A673 (cell line): ENCODE measurements at regions not wholly inside any gene's neighbourhood (a gene's known extent, or its start where the extent isn't known, plus 50 kb on each side); places are given as distances from the start of the nearest gene placed in this dataset.
"Not testable (repeated sequence)": the region's sequence is repeated elsewhere in the genome, so short reads cannot be mapped to it uniquely, and the experiment has no call there.

ENCODE experiments used
- BruUV-seq: library from RNA; stranded (reverse); fragments of 400-500 nt; replicated peaks from 2 replicates; lab custom pipeline; 2021; lab: Mats Ljungman, UMichigan
- CTCF ChIA-PET: fragments of 300-600 bp; sonication (Branson Sonifier 250); formaldehyde crosslinking; loops from one replicate; lab custom pipeline; 2022; ENCODE audit warnings: antibody characterized with exemption; lab: Charles Lee
- POLR2A ChIA-PET: fragments of 300-600 bp; sonication (Branson Sonifier 250); formaldehyde crosslinking; loops from one replicate; lab custom pipeline; 2022; ENCODE audit warnings: antibody characterized with exemption; ENCODE audit not compliant: low non-redundant PET; lab: Charles Lee
- DNase-seq: peaks from one replicate; pipeline ENCODE4 v3.0.0-alpha.2; 2015; ENCODE audit warnings: low spot score
- H3K27ac ChIP-seq: fragments of 200-600 bp; sonication (generic); 2 replicates; pipeline ENCODE4 v1.5.1; 2016; ENCODE audit warnings: mixed run types, low read depth, mild to moderate bottlenecking, mixed read lengths, antibody characterized with exemption, low read length; ENCODE audit not compliant: poor library complexity, severe bottlenecking
- H3K27me3 ChIP-seq: fragments of 200-600 bp; sonication (generic); replicated peaks from 2 replicates; pipeline ENCODE4 v1.6.1; 2017; ENCODE audit warnings: mixed run types, low read depth, mild to moderate bottlenecking, mixed read lengths, antibody characterized with exemption, low read length; ENCODE audit not compliant: insufficient read depth, poor library complexity
- H3K36me3 ChIP-seq: fragments of 200-600 bp; sonication (generic); 2 replicates; pipeline ENCODE4 v1.6.1; 2016; ENCODE audit warnings: mixed run types, mild to moderate bottlenecking, mixed read lengths, antibody characterized with exemption, low read length; ENCODE audit not compliant: insufficient read depth, poor library complexity, severe bottlenecking
- H3K4me1 ChIP-seq: fragments of 200-600 bp; sonication (generic); 2 replicates; pipeline ENCODE4 v1.6.1; 2017; ENCODE audit warnings: mixed run types, mild to moderate bottlenecking, mixed read lengths, antibody characterized with exemption, low read length; ENCODE audit not compliant: insufficient read depth, poor library complexity, severe bottlenecking
- H3K4me3 ChIP-seq: fragments of 200-600 bp; sonication (generic); 2 replicates; pipeline ENCODE4 v1.5.1; 2016; ENCODE audit warnings: low read depth, mixed run types, mild to moderate bottlenecking, mixed read lengths, low read length; ENCODE audit not compliant: poor library complexity, severe bottlenecking
- H3K9me3 ChIP-seq: fragments of 200-600 bp; sonication (generic); 2 replicates; pipeline ENCODE4 v1.6.1; 2016; ENCODE audit warnings: mixed run types, low read depth, mild to moderate bottlenecking, mixed read lengths, antibody characterized with exemption, low read length; ENCODE audit not compliant: poor library complexity, severe bottlenecking
- CTCF ChIP-seq: fragments of 300-800, 200-600 bp; sonication (generic); conservative IDR thresholded peaks from 2 replicates; pipeline ENCODE4 v1.5.1; 2017; ENCODE audit warnings: low read depth, mild to moderate bottlenecking, antibody characterized with exemption, low read length, moderate library complexity, mixed read lengths
- EZH2 ChIP-seq: fragments of 200-600 bp; sonication (generic); IDR thresholded peaks from 2 replicates; pipeline ENCODE4 v1.6.1; 2017; ENCODE audit warnings: borderline replicate concordance, low read depth, mild to moderate bottlenecking, mixed read lengths, antibody characterized with exemption, low read length; ENCODE audit not compliant: poor library complexity, severe bottlenecking
- intact Hi-C: fragments of 100-400 bp; cut with micrococcal nuclease; formaldehyde crosslinking; loops from one replicate; pipeline ENCODE4 v1.10.0; 2022; ENCODE audit not compliant: unreplicated experiment

GRCh38 chr6:11445146-11445545 lies 92.4 kb upstream of the TMEM170B start:
- H3K4me1 ChIP-seq = no peaks in the 10 kb centered on the region
- no peaks in the 10 kb centered on the region for H3K9me3 ChIP-seq
- CTCF ChIA-PET = no interaction called here
- intact Hi-C loops = no loop called here
- H3K36me3 ChIP-seq = no peaks in the 10 kb centered on the region
- no peak overlapping the region for H3K27ac ChIP-seq
- no peak overlapping the region for H3K4me3 ChIP-seq
- no peaks in the 10 kb centered on the region for H3K27me3 ChIP-seq
- no TSS peak for BruUV-seq
- DNase-seq = no peak
- POLR2A ChIA-PET = no interaction called here
- TF ChIP-seq EZH2 = no peak
- no peak for TF ChIP-seq CTCF

GRCh38 chr6:11443125-11443524 lies 94.4 kb upstream of the TMEM170B start:
- H3K27ac ChIP-seq, H3K4me1 ChIP-seq, BruUV-seq, DNase-seq, H3K9me3 ChIP-seq, intact Hi-C loops, H3K27me3 ChIP-seq, CTCF ChIA-PET, POLR2A ChIA-PET, H3K36me3 ChIP-seq, H3K4me3 ChIP-seq: not testable (repeated sequence)

- POLR2A ChIA-PET = no interaction called here
- H3K9me3 ChIP-seq = no peaks in the 10 kb centered on the region
- H3K36me3 ChIP-seq = no peaks in the 10 kb centered on the region
- no peak overlapping the region for H3K27ac ChIP-seq
- DNase-seq = no peak
- no TSS peak for BruUV-seq
- TF ChIP-seq CTCF (no peak), EZH2 (no peak)
- H3K4me3 ChIP-seq = no peak overlapping the region
- intact Hi-C loops = no loop called here
- CTCF ChIA-PET = no interaction called here
- no peaks in the 10 kb centered on the region for H3K4me1 ChIP-seq
- no peaks in the 10 kb centered on the region for H3K27me3 ChIP-seq
Measured at GRCh38 chr6:11442495-11442894, 95.1 kb upstream of the TMEM170B start.

GRCh38 chr6:11439876-11440275 lies 97.7 kb upstream of the TMEM170B start:
- no peak for TF ChIP-seq EZH2
- TF ChIP-seq CTCF = no peak
- BruUV-seq = no TSS peak
- no peak for DNase-seq
- intact Hi-C loops = no loop called here
- Histone ChIP-seq H3K9me3 (no peaks in the 10 kb centered on the region), H3K4me1 (no peaks in the 10 kb centered on the region), H3K36me3 (no peaks in the 10 kb centered on the region), H3K27ac (no peak overlapping the region), H3K27me3 (no peaks in the 10 kb centered on the region), H3K4me3 (no peak overlapping the region)
- ChIA-PET CTCF (no interaction called here), POLR2A (no interaction called here)
